ENCODE measurements at regions not wholly inside any gene's neighbourhood (a gene's known extent, or its start where the extent isn't known, plus 50 kb on each side); places are given as distances from the start of the nearest gene placed in this dataset.
"Not testable (repeated sequence)": the region's sequence is repeated elsewhere in the genome, so short reads cannot be mapped to it uniquely, and the experiment has no call there.

DNA sequence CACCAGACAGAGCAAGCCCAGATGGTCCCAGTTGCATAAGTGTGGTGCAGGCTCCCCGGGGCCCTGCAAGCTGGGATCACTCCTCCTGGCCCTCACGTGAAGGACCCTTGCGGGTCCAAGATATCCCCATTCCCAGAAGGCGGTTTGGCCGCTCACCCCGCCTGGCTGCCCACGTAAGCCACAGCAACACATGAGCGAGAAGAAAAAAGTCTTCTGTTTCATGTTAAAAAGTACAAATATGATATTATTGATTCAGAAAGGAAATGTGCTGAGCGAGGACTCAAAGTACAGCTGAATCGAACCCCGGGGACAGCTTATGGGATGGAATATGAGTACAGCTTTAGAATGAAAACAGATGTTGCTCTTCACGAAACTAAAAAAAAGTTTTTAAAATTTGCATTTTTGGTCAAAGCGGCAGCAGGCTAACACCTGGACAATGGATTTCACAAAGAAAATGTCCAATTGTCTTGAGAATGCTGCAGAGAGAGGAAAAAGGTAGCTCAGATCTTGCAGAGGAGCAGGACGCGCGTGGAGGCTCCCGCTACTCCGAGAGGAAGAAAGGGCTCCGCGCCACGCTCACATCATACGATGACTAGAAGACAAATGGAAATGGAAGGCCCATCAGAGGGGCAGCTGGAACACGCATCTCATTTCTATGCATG, 427.6 kb downstream of the IRX1 start:
- no peaks in the 10 kb centered on the region for H3K36me3 Mint-ChIP-seq (ENCODE audit: insufficient read depth)
- ATAC-seq (no peak), DNase-seq (no peak)
- no peak overlapping the region for H3K4me3 Mint-ChIP-seq
- H3K4me1 Mint-ChIP-seq (ENCODE audit: low read depth): no peaks in the 10 kb centered on the region
- no peaks in the 10 kb centered on the region for H3K27me3 Mint-ChIP-seq (ENCODE audit: low read depth)
- peaks cover 4% of the 10 kb centered on the region for H3K9me3 Mint-ChIP-seq

DNA sequence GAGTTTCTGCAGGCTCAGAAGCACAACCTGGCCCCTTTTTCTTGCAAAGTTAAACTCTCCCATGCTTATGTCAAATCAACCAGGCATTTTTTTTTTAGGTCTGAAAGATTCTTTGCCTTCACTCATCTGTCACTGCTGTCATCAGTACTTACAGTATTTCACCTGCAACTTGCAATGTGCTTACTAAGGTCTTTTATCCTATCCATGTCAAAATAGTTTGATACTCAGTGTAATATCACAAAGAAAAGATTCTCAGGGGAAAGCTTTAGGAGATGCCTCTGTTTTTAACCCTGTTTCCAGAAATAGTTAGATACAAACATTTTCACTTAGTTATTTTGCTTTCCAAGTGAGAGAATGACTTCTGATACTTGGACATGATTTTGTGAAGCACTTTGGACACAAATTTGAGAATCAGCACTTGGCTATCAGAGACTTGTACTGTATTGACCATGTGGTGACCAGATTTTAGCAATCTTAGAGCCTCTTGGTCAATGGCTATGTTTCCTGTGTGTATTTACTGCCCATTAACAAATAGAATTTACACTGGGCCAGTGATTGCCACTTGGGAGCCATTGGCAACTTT, 428.2 kb downstream of the IRX1 start:
- Mint-ChIP-seq H3K4me3 (no peak overlapping the region), H3K27me3 (ENCODE audit: low read depth) (no peaks in the 10 kb centered on the region), H3K36me3 (ENCODE audit: insufficient read depth) (no peaks in the 10 kb centered on the region), H3K4me1 (ENCODE audit: low read depth) (no peaks in the 10 kb centered on the region), H3K9me3 (peaks cover 4% of the 10 kb centered on the region)
- no peak for DNase-seq
- no peak for ATAC-seq

DNA sequence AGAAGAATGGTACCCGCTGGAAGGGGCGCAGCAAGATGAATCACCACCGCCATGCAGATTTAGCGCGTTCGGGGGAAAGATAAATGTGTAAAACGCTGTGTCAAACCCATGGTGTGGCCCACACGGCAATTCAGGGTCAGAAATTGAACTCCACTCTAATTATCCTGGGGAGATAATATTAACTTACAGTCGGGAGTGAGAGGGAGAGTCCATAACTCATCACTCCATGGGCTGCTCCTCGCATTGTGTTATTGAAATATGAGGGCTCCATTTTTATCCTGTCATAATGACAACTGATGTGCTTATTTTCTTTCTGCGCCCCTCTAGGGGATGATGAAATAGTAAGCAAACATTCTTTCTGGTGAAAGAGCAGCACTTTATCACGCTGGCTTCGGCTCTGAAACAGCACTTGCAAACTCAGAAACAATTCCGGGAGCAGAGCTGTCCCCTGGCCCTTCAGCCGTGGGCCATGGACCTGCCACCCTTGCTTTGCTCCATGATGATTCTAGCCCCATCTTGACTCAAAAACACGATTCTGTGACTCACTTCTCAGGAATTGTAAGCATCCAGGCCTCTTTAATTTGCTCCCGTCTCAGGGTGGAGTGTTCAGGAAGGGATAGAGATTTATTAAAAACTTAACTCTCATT, 431.6 kb downstream of the IRX1 start:
- H3K36me3 Mint-ChIP-seq (ENCODE audit: insufficient read depth): no peaks in the 10 kb centered on the region
- DNase-seq: no peak
- no peaks in the 10 kb centered on the region for H3K4me1 Mint-ChIP-seq (ENCODE audit: low read depth)
- ATAC-seq: no peak
- H3K4me3 Mint-ChIP-seq: no peak overlapping the region
- H3K27me3 Mint-ChIP-seq (ENCODE audit: low read depth): no peaks in the 10 kb centered on the region
- H3K9me3 Mint-ChIP-seq: peaks cover 8% of the 10 kb centered on the region

DNA sequence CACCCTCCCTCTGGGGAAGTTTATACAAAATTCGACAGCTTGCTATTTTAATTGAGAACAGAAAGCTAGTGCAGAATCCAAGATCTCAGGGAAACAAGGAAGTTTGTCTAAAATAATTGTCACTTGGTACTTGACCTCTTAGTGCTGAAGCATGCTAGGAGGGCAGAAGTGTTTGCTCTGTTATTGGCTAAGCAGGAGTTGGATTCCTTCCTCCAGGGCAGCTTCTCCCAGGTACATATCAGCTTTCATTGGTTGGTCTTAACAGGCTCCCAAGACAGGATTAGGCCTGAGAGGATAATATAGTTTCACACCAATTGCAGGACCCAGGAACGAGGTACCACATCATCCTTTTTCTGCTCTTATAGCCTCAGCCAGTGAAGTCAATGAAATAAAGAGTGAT, 432.8 kb downstream of the IRX1 start:
- DNase-seq (no peak), ATAC-seq (no peak)
- no peaks in the 10 kb centered on the region for H3K36me3 Mint-ChIP-seq (ENCODE audit: insufficient read depth)
- no peak overlapping the region for H3K4me3 Mint-ChIP-seq
- H3K4me1 Mint-ChIP-seq (ENCODE audit: low read depth): no peaks in the 10 kb centered on the region
- no peaks in the 10 kb centered on the region for H3K27me3 Mint-ChIP-seq (ENCODE audit: low read depth)
- peaks cover 4% of the 10 kb centered on the region for H3K9me3 Mint-ChIP-seq

DNA sequence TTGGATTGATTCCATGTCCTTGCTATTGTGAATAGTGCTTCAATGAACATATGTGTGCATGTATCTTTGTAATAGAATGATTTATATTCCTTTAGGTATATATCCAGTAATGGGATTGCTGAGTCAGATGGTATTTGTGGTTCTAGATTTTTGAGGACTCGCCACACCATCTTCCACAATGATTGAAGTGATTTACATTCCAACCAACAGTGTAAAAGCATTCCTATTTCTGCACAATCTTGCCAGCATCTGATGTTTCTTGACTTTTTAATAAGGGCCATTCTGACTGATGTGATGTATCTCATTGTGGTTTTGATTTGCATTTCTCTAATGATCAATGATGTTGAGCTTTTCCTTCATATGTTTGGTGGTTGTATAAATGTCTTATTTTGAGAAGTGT, 437.9 kb downstream of the IRX1 start:
- H3K9me3 Mint-ChIP-seq: peaks cover 12% of the 10 kb centered on the region
- not testable (repeated sequence) for ATAC-seq; H3K4me3 Mint-ChIP-seq; DNase-seq; H3K4me1 Mint-ChIP-seq (ENCODE audit: low read depth); H3K27me3 Mint-ChIP-seq (ENCODE audit: low read depth); H3K36me3 Mint-ChIP-seq (ENCODE audit: insufficient read depth)

DNA sequence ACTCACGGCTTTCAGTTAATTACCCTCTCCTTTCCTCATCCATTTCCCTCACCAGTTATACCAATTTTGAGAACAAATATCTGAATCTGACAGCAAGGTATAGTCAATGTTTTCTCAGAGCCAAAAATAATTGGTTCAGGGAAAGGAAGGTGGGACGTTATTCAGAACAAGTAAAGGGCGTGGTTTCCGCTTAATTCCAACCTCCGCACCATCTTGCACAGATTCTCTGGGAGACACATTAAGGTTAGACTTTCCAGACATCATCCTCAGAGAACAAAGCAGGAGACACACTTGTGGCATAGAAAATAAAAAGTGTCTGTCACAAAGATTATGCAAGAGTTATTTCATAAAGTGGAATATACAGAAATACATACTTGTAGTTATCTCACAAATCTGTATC, 441.2 kb downstream of the IRX1 start:
- H3K9me3 Mint-ChIP-seq: peaks cover 22% of the 10 kb centered on the region
- peaks cover 3% of the 10 kb centered on the region for H3K4me1 Mint-ChIP-seq (ENCODE audit: low read depth)
- ATAC-seq (no peak), DNase-seq (no peak)
- no peaks in the 10 kb centered on the region for H3K36me3 Mint-ChIP-seq (ENCODE audit: insufficient read depth)
- no peaks in the 10 kb centered on the region for H3K27me3 Mint-ChIP-seq (ENCODE audit: low read depth)
- no peak overlapping the region for H3K4me3 Mint-ChIP-seq

DNA sequence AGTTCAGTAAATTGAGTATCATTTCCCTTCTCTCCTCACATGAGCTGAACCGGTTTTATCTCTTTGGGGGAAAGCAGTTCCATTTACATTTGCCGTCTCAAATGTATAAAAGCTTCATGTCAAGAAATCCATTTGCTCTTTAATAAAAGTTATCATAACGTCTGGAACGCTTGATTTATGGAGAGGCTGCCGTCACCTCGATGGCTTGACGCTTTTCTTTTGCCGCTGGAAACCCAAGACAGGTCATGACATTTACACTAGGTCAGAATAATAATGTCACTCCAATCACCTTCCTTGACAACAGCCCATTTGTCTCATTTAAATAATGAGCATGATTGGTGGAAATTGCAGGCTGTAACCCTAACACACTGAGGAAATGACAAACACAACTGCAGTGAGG, 443.4 kb downstream of the IRX1 start:
- ATAC-seq (no peak), DNase-seq (no peak)
- Mint-ChIP-seq H3K9me3 (peaks cover 23% of the 10 kb centered on the region), H3K27me3 (ENCODE audit: low read depth) (no peaks in the 10 kb centered on the region), H3K4me1 (ENCODE audit: low read depth) (peaks cover 8% of the 10 kb centered on the region), H3K4me3 (no peak overlapping the region), H3K36me3 (ENCODE audit: insufficient read depth) (no peaks in the 10 kb centered on the region)

GRCh38 chr5:4042311-4042710, 446.7 kb downstream of the IRX1 start:
- DNase-seq: no peak
- no peak for ATAC-seq
- no peaks in the 10 kb centered on the region for H3K36me3 Mint-ChIP-seq (ENCODE audit: insufficient read depth)
- peaks cover 8% of the 10 kb centered on the region for H3K4me1 Mint-ChIP-seq (ENCODE audit: low read depth)
- no peaks in the 10 kb centered on the region for H3K27me3 Mint-ChIP-seq (ENCODE audit: low read depth)
- H3K4me3 Mint-ChIP-seq: no peak overlapping the region
- peaks cover 18% of the 10 kb centered on the region for H3K9me3 Mint-ChIP-seq

DNA sequence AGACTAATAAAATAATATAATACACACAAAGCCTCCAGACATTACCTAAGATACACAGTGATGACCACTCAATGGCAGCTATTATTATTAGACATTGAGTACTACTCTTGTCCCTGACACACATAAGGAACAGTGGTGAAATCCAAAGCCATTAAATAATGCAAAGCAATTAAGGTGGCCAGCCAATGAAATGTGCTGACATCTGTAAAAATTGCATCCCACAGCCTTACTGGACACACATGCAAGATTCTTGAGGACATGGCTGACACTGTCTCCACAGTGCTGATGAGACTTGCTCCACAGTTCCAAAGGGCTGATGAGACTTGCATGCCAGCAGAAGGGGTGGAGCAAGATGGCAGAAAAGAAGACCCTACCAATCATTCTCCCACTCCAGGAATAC, 447.5 kb downstream of the IRX1 start:
- peaks cover 18% of the 10 kb centered on the region for H3K9me3 Mint-ChIP-seq
- H3K4me1 Mint-ChIP-seq (ENCODE audit: low read depth): peaks cover 8% of the 10 kb centered on the region
- DNase-seq: no peak
- no peaks in the 10 kb centered on the region for H3K36me3 Mint-ChIP-seq (ENCODE audit: insufficient read depth)
- no peaks in the 10 kb centered on the region for H3K27me3 Mint-ChIP-seq (ENCODE audit: low read depth)
- ATAC-seq: no peak
- H3K4me3 Mint-ChIP-seq: no peak overlapping the region

DNA sequence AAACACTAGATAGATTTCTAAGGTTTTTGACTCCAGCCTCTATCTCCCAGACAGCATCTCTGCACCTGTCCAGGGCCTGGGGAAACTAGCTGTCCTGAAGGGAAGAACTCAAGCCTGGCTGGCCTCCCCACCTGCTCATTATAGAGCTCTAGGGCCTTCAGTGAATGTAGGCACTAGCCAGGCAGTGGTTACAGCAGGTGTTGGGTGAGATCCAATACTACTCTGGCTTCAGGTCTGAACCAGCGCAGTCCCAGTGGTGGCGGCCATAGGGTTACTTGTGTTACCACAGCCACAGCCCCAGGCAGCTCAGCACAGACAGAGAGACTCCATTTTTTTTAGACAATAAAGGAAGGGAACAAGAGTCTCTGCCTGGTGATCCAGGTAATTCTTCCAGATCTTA, 449.2 kb downstream of the IRX1 start:
- ATAC-seq (no peak), DNase-seq (no peak)
- peaks cover 16% of the 10 kb centered on the region for H3K9me3 Mint-ChIP-seq
- no peaks in the 10 kb centered on the region for H3K27me3 Mint-ChIP-seq (ENCODE audit: low read depth)
- peaks cover 8% of the 10 kb centered on the region for H3K4me1 Mint-ChIP-seq (ENCODE audit: low read depth)
- H3K36me3 Mint-ChIP-seq (ENCODE audit: insufficient read depth): no peaks in the 10 kb centered on the region
- no peak overlapping the region for H3K4me3 Mint-ChIP-seq

GRCh38 chr5:4048398-4048797, 452.8 kb downstream of the IRX1 start:
- no peaks in the 10 kb centered on the region for H3K9me3 Mint-ChIP-seq
- H3K4me3 Mint-ChIP-seq: no peak overlapping the region
- H3K27me3 Mint-ChIP-seq (ENCODE audit: low read depth): no peaks in the 10 kb centered on the region
- ATAC-seq (no peak), DNase-seq (no peak)
- H3K36me3 Mint-ChIP-seq (ENCODE audit: insufficient read depth): no peaks in the 10 kb centered on the region
- H3K4me1 Mint-ChIP-seq (ENCODE audit: low read depth): no peaks in the 10 kb centered on the region

- Mint-ChIP-seq H3K9me3 (no peaks in the 10 kb centered on the region), H3K36me3 (ENCODE audit: insufficient read depth) (no peaks in the 10 kb centered on the region), H3K4me3 (no peak overlapping the region), H3K27me3 (ENCODE audit: low read depth) (no peaks in the 10 kb centered on the region), H3K4me1 (ENCODE audit: low read depth) (no peaks in the 10 kb centered on the region)
- no peak for DNase-seq
- ATAC-seq: no peak
Observed at GRCh38 chr5:4050203-4050602, 454.6 kb downstream of the IRX1 start.

GRCh38 chr5:4053136-4053535, 457.5 kb downstream of the IRX1 start:
- Mint-ChIP-seq H3K27me3 (ENCODE audit: low read depth) (no peaks in the 10 kb centered on the region), H3K4me3 (no peak overlapping the region), H3K9me3 (peaks cover 11% of the 10 kb centered on the region), H3K4me1 (ENCODE audit: low read depth) (no peaks in the 10 kb centered on the region), H3K36me3 (ENCODE audit: insufficient read depth) (no peaks in the 10 kb centered on the region)
- ATAC-seq (no peak), DNase-seq (no peak)

DNA sequence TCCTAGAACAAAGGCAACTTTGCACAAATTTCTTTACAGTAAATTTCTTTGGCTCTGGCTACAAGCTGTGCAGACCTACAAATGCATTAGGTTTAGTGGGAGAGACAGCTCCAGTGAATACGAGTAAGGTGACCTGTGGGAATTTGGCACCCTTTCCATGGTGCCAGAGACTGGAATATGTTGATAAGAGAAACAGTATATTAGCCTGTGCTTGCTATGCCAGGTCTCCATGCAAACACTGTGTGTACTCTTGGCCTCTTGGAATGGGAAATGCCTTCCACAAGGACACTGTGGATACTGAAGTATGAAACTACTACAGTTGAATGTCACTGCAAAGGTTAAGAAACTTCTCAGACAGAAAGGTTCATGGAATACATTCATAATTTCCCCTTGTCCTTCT, 458.5 kb downstream of the IRX1 start:
- Mint-ChIP-seq H3K4me3 (no peak overlapping the region), H3K36me3 (ENCODE audit: insufficient read depth) (no peaks in the 10 kb centered on the region), H3K27me3 (ENCODE audit: low read depth) (no peaks in the 10 kb centered on the region), H3K9me3 (peaks cover 11% of the 10 kb centered on the region), H3K4me1 (ENCODE audit: low read depth) (no peaks in the 10 kb centered on the region)
- ATAC-seq (no peak), DNase-seq (no peak)

DNA sequence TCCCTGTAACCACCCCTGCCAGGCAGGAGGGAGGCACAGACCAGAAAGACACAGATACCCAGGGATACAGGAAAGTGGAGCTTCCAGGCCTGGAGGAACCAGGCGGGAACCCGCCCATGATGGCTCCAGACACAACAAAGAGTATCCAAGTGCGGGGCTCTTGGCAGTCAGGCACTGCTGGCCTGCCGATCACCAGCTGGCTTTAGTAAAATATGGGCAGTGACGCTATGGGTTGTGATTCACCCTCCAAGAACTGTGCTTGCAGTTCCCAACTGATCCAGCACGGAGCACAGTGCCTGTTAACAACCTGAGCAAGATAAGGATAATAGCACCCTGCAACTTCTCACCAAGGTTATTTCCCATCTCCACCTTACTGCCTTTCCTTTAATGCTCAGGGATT, 463.3 kb downstream of the IRX1 start:
- H3K4me1 Mint-ChIP-seq (ENCODE audit: low read depth): no peaks in the 10 kb centered on the region
- no peaks in the 10 kb centered on the region for H3K27me3 Mint-ChIP-seq (ENCODE audit: low read depth)
- DNase-seq: no peak
- no peak overlapping the region for H3K4me3 Mint-ChIP-seq
- H3K36me3 Mint-ChIP-seq (ENCODE audit: insufficient read depth): no peaks in the 10 kb centered on the region
- peaks cover 16% of the 10 kb centered on the region for H3K9me3 Mint-ChIP-seq
- ATAC-seq: no peak
